ENCODE measurements at regions not wholly inside any gene's neighbourhood (a gene's known extent, or its start where the extent isn't known, plus 50 kb on each side); places are given as distances from the start of the nearest gene placed in this dataset.

DNA sequence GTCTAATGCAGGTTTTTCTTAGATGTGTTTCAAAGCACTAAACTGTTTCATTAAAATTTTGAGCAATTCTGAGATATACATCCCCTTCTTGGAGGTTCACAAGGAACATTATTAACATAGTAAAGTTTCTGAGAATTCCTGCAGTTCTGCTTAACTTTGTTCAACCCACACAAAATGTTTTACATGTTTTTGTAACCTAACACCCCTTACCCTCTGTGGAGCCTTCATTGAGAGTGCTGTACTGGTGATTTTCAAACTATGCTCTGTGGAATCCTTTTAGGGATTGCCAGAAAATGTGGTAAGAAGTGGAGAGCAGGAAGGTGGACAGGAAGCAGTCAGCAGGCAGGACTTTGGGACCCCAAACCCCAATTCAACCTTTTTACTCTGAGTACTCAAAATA is 53.6 kb upstream of the ABCB5 start:
- peak overlapping the region; percentile 52 for H3K27ac ChIP-seq
- DNase-seq (ENCODE audit: low read depth, low spot score): no peak

- peak overlapping the region; percentile 52 for H3K27ac ChIP-seq
- DNase-seq (ENCODE audit: low read depth, low spot score): no peak
These were observed 53.0 kb upstream of the ABCB5 start for GRCh38 chr7:20562461-20562860.

All from epithelial cell of prostate (primary cell).